Nephron (organoid): ENCODE measurements at regions not wholly inside any gene's neighbourhood (a gene's known extent, or its start where the extent isn't known, plus 50 kb on each side); places are given as distances from the start of the nearest gene placed in this dataset.
A peak's percentile ranks its signal among the peaks of the same experiment; 100 is the strongest.

Experiments
- H3K27ac Mint-ChIP-seq, 3 experiments: 2 replicates each; pipeline ENCODE4 v1.8.0; 2020; ENCODE audit warnings: mixed read lengths in 3 of 3, mild to moderate bottlenecking in 2 of 3, moderate library complexity in 1 of 3
- H3K27me3 Mint-ChIP-seq: 2 replicates; pipeline ENCODE4 v1.8.0; 2021; ENCODE audit warnings: low read depth, mild to moderate bottlenecking, moderate library complexity, mixed read lengths
- H3K36me3 Mint-ChIP-seq: 2 replicates; pipeline ENCODE4 v1.8.0; 2020; ENCODE audit warnings: low read depth, mixed read lengths
- H3K4me1 Mint-ChIP-seq: 2 replicates; pipeline ENCODE4 v1.8.0; 2020; ENCODE audit warnings: mixed read lengths
- H3K4me3 Mint-ChIP-seq, 3 experiments: 2 replicates each; pipeline ENCODE4 v1.8.0; 2020; ENCODE audit warnings: mild to moderate bottlenecking in 3 of 3, mixed read lengths in 3 of 3, moderate library complexity in 2 of 3
- H3K9me3 Mint-ChIP-seq: 2 replicates; pipeline ENCODE4 v1.8.0; 2020; ENCODE audit warnings: mixed read lengths
- TF ChIP-seq, protein P1 (sequence below), 3 experiments: fragments of 200-600 bp; sonication (generic); IDR thresholded peaks; one replicate each; pipeline ENCODE4 v1.5.0; 2021; ENCODE audit warnings: antibody characterized with exemption in 3 of 3; ENCODE audit not compliant: unreplicated experiment in 3 of 3

DNA sequence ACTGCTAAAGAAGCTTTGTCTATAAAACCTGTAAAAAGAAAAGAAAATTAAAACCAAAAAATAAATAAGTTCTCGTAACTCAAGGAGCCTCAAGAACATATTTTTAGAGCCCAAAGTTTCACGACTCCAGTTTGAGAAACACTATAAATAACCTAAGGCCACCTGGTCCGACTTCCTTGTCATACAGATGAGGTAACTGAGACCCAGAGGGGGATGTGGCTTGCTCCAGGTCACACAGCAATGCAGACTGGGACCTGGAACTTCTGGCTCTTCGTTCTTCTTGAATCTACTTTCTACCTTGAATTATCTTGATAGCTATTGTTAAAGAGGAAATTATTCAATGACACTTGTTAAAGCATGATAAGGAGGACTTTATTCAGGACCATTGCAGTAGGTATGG lies 514.8 kb downstream of the CDK5RAP2 start:
- no peaks in the 10 kb centered on the region for H3K4me1 Mint-ChIP-seq
- no peak overlapping the region for H3K4me3 Mint-ChIP-seq
- H3K36me3 Mint-ChIP-seq, result no peaks in the 10 kb centered on the region
- peaks cover 4% of the 10 kb centered on the region for H3K27me3 Mint-ChIP-seq
- H3K9me3 Mint-ChIP-seq, result peaks cover 4% of the 10 kb centered on the region
- H3K27ac Mint-ChIP-seq, result no peak overlapping the region
- TF ChIP-seq, protein P1, sequence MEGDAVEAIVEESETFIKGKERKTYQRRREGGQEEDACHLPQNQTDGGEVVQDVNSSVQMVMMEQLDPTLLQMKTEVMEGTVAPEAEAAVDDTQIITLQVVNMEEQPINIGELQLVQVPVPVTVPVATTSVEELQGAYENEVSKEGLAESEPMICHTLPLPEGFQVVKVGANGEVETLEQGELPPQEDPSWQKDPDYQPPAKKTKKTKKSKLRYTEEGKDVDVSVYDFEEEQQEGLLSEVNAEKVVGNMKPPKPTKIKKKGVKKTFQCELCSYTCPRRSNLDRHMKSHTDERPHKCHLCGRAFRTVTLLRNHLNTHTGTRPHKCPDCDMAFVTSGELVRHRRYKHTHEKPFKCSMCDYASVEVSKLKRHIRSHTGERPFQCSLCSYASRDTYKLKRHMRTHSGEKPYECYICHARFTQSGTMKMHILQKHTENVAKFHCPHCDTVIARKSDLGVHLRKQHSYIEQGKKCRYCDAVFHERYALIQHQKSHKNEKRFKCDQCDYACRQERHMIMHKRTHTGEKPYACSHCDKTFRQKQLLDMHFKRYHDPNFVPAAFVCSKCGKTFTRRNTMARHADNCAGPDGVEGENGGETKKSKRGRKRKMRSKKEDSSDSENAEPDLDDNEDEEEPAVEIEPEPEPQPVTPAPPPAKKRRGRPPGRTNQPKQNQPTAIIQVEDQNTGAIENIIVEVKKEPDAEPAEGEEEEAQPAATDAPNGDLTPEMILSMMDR (IDR thresholded peaks at IDR 0.05; ENCODE audit: unreplicated experiment in 3 of 3), result no peak

DNA sequence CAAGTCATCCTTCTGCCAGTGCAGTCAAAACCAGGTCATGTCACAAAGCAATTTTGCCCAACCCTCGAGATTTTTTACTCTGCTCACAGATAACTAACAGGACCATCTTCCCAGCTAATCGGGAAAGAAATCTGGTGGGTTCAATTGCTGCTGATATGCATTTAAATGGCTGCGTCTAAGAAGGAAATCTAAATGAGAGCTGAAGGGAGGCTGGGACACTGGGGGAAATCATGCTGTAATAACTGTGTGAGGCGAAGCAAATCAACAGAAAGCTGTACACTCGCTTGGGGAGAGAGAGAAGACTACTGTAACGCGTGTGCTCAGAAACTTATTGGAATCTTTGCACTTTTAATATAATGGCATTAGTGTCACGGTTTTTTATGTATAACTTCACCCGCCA lies 535.0 kb downstream of the CDK5RAP2 start:
- no peak overlapping the region for H3K27ac Mint-ChIP-seq
- no peaks in the 10 kb centered on the region for H3K4me1 Mint-ChIP-seq
- no peaks in the 10 kb centered on the region for H3K36me3 Mint-ChIP-seq
- H3K9me3 Mint-ChIP-seq, result no peaks in the 10 kb centered on the region
- H3K4me3 Mint-ChIP-seq, result no peak overlapping the region
- H3K27me3 Mint-ChIP-seq, result peaks cover 12% of the 10 kb centered on the region
- TF ChIP-seq, protein P1 (IDR thresholded peaks at IDR 0.05; ENCODE audit: unreplicated experiment in 3 of 3), result no peak

DNA sequence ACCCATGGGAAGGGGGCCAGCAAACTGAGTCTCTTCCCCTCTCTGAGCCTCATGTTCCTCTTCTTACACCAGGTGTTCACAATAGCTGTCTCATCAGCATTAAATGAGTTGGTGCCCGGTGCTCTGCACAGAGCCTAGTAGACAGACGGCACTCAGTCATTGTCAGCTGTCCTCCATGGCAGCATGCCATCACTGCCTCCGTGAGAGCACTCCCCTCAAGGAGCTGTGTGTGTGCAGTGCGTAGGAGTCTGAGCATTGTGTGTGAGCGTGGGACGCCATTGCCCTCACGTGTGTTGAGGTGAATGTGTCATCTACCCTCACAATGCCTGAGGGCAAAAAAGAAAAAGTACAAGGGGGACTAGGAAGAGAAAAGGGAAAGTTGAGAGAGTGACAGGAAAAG lies 536.5 kb downstream of the CDK5RAP2 start:
- TF ChIP-seq, protein P1 (IDR thresholded peaks at IDR 0.05; ENCODE audit: unreplicated experiment in 3 of 3), result no peak
- H3K36me3 Mint-ChIP-seq, result no peaks in the 10 kb centered on the region
- H3K27me3 Mint-ChIP-seq, result peaks cover 12% of the 10 kb centered on the region
- H3K27ac Mint-ChIP-seq, result no peak overlapping the region
- H3K4me1 Mint-ChIP-seq, result no peaks in the 10 kb centered on the region
- no peak overlapping the region for H3K4me3 Mint-ChIP-seq
- no peaks in the 10 kb centered on the region for H3K9me3 Mint-ChIP-seq

DNA sequence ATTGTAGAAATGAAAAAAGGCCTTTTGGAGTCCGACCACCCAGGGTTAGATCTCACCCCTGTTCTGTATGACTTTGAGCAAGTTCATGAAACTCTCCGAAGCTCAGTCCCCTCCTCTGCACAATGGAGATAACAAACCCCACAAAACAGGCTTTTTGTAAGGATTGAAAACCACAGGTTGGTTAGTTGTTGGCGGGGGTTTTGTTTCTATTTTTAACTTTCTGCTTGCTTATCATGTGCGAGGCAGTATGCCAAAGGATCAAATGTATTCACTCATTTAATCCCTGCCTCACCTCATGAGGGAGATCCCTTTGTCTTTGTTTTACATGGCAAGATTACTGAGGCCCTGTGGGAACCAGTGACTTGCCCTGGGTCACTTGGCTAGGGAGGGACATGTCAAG lies 539.1 kb downstream of the CDK5RAP2 start:
- TF ChIP-seq, protein P1 (IDR thresholded peaks at IDR 0.05; ENCODE audit: unreplicated experiment in 3 of 3), result no peak
- no peak overlapping the region for H3K4me3 Mint-ChIP-seq
- H3K36me3 Mint-ChIP-seq, result no peaks in the 10 kb centered on the region
- H3K27me3 Mint-ChIP-seq, result peaks cover 16% of the 10 kb centered on the region
- no peaks in the 10 kb centered on the region for H3K4me1 Mint-ChIP-seq
- no peak overlapping the region for H3K27ac Mint-ChIP-seq
- H3K9me3 Mint-ChIP-seq, result no peaks in the 10 kb centered on the region

DNA sequence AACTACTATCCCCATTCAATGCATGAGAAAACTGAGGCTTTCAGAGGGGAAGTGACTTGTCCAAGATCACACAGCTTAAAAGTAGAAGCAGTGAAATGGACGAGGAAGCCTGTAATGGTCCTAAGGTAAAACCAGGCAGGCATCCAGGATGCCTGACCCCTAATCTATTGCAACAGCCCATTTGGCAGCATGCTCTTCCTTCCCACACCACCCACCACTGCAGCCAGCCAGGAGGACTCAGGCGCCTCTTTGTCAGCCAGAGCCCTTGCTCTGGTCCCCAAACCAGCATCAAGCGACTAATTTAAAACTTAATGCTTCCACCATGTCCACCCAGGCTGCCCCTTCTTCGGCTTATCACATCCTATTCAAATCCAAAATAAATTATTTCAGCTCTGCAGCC lies 541.6 kb downstream of the CDK5RAP2 start:
- H3K4me1 Mint-ChIP-seq, result no peaks in the 10 kb centered on the region
- H3K27ac Mint-ChIP-seq, result no peak overlapping the region
- no peak overlapping the region for H3K4me3 Mint-ChIP-seq
- no peaks in the 10 kb centered on the region for H3K9me3 Mint-ChIP-seq
- TF ChIP-seq, protein P1 (IDR thresholded peaks at IDR 0.05; ENCODE audit: unreplicated experiment in 3 of 3), result no peak
- H3K27me3 Mint-ChIP-seq, result peaks cover 4% of the 10 kb centered on the region
- no peaks in the 10 kb centered on the region for H3K36me3 Mint-ChIP-seq

DNA sequence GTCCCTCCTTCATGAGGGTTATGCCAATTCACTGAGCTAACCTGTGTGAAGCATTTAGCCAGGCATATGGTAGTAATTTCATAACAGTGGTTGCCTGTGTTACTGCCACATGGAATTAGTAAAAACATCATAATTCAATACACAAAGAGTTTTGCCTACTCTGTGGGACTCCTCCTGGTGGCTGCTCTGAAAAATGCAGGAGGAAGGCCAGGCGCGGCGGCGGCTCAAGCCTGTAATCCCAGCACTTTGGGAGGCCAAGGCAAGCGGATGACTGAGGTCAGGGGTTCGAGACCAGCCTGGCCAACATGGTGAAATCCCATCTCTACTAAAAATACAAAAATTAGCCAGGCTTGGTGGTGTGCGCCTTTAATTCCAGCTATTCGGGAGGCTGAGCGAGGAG lies 547.3 kb downstream of the CDK5RAP2 start:
- H3K4me3 Mint-ChIP-seq, result no peak overlapping the region
- H3K4me1 Mint-ChIP-seq, result no peaks in the 10 kb centered on the region
- no peaks in the 10 kb centered on the region for H3K9me3 Mint-ChIP-seq
- no peaks in the 10 kb centered on the region for H3K36me3 Mint-ChIP-seq
- H3K27ac Mint-ChIP-seq, result no peak overlapping the region
- TF ChIP-seq, protein P1 (IDR thresholded peaks at IDR 0.05; ENCODE audit: unreplicated experiment in 3 of 3), result peak in 2 of 3 experiments; percentile 16 to 18
- peaks cover 5% of the 10 kb centered on the region for H3K27me3 Mint-ChIP-seq
